ENCODE measurements at regions not wholly inside any gene's neighbourhood (a gene's known extent, or its start where the extent isn't known, plus 50 kb on each side); places are given as distances from the start of the nearest gene placed in this dataset.
A peak's percentile ranks its signal among the peaks of the same experiment; 100 is the strongest.

GRCh38 chr3:99509224-99509623 is 129.2 kb upstream of the COL8A1 start:
- H3K36me3 ChIP-seq, result no peaks in the 10 kb centered on the region
- no peaks in the 10 kb centered on the region for H3K4me1 ChIP-seq
- no peak for TF ChIP-seq POLR2A (IDR thresholded peaks at IDR 0.05)
- no peak for TF ChIP-seq CTCF (IDR thresholded peaks at IDR 0.05)
- no peak for DNase-seq
- H3K4me3 ChIP-seq, result no peak overlapping the region
- no peak overlapping the region for H3K27ac ChIP-seq
- intact Hi-C loops (cut with DNase I; ENCODE audit: low total_unique reads), result no loop called here
- no peaks in the 10 kb centered on the region for H3K9me3 ChIP-seq
- no peaks in the 10 kb centered on the region for H3K27me3 ChIP-seq

- TF ChIP-seq CTCF (IDR thresholded peaks at IDR 0.05) (no peak), POLR2A (IDR thresholded peaks at IDR 0.05) (no peak)
- DNase-seq, result no peak
- Histone ChIP-seq H3K27me3 (no peaks in the 10 kb centered on the region), H3K36me3 (no peaks in the 10 kb centered on the region), H3K4me1 (no peaks in the 10 kb centered on the region), H3K27ac (no peak overlapping the region), H3K9me3 (no peaks in the 10 kb centered on the region), H3K4me3 (no peak overlapping the region)
- intact Hi-C loops (cut with DNase I; ENCODE audit: low total_unique reads), result no loop called here
Measured at GRCh38 chr3:99508191-99508590, 130.2 kb upstream of the COL8A1 start.

GRCh38 chr3:99505646-99506269 is 132.6 kb upstream of the COL8A1 start:
- Histone ChIP-seq H3K36me3 (no peaks in the 10 kb centered on the region), H3K27ac (no peak overlapping the region), H3K4me1 (no peaks in the 10 kb centered on the region), H3K4me3 (no peak overlapping the region), H3K27me3 (no peaks in the 10 kb centered on the region), H3K9me3 (no peaks in the 10 kb centered on the region)
- DNase-seq, result peak; percentile 49 to 55
- intact Hi-C loops (cut with DNase I; ENCODE audit: low total_unique reads), result no loop called here
- no peak for TF ChIP-seq POLR2A (IDR thresholded peaks at IDR 0.05)
- TF ChIP-seq CTCF (IDR thresholded peaks at IDR 0.05), result no peak

- intact Hi-C loops (cut with DNase I; ENCODE audit: low total_unique reads), result no loop called here
- Histone ChIP-seq H3K27ac (no peak overlapping the region), H3K27me3 (no peaks in the 10 kb centered on the region), H3K4me3 (no peak overlapping the region), H3K36me3 (no peaks in the 10 kb centered on the region), H3K9me3 (no peaks in the 10 kb centered on the region), H3K4me1 (no peaks in the 10 kb centered on the region)
- DNase-seq, result no peak
- TF ChIP-seq CTCF (IDR thresholded peaks at IDR 0.05) (no peak), POLR2A (IDR thresholded peaks at IDR 0.05) (no peak)
Measured at GRCh38 chr3:99505200-99505599, 133.2 kb upstream of the COL8A1 start.

- H3K4me3 ChIP-seq, result no peak overlapping the region
- DNase-seq, result no peak
- intact Hi-C loops (cut with DNase I; ENCODE audit: low total_unique reads), result no loop called here
- H3K27me3 ChIP-seq, result no peaks in the 10 kb centered on the region
- no peak for TF ChIP-seq POLR2A (IDR thresholded peaks at IDR 0.05)
- no peak for TF ChIP-seq CTCF (IDR thresholded peaks at IDR 0.05)
- no peaks in the 10 kb centered on the region for H3K36me3 ChIP-seq
- H3K9me3 ChIP-seq, result no peaks in the 10 kb centered on the region
- no peak overlapping the region for H3K27ac ChIP-seq
- H3K4me1 ChIP-seq, result no peaks in the 10 kb centered on the region
Measured at GRCh38 chr3:99504258-99504657, 134.1 kb upstream of the COL8A1 start.

Data from uterus (tissue), 3 donors.